Right cardiac atrium (tissue), 5 donors: ENCODE measurements at regions not wholly inside any gene's neighbourhood (a gene's known extent, or its start where the extent isn't known, plus 50 kb on each side); places are given as distances from the start of the nearest gene placed in this dataset.
"Not testable (repeated sequence)": the region's sequence is repeated elsewhere in the genome, so short reads cannot be mapped to it uniquely, and the experiment has no call there.

ENCODE experiments used
- ATAC-seq, 2 donors: fragments of 200-7000 bp; cut with Tn5 transposase; one replicate each; pipeline versions ENCODE4 v1.8.0 to v1.9.1; 2020; ENCODE audit warnings: moderate library complexity in 2 of 2, mild to moderate bottlenecking in 1 of 2
- DNase-seq, 3 donors: peaks; one replicate each; pipeline ENCODE4 v3.0.0-alpha.2; 2020
- H3K27ac ChIP-seq: one replicate; pipeline ENCODE4 v1.5.1; 2013; ENCODE audit warnings: mild to moderate bottlenecking, low read length, control low read depth, moderate library complexity
- H3K27me3 ChIP-seq: one replicate; pipeline ENCODE4 v1.6.1; 2013; ENCODE audit not compliant: control insufficient read depth, insufficient read depth
- H3K4me1 ChIP-seq: one replicate; pipeline ENCODE4 v1.6.1; 2013; ENCODE audit warnings: low read length; ENCODE audit not compliant: control insufficient read depth, insufficient read depth
- H3K4me3 ChIP-seq: one replicate; pipeline ENCODE4 v1.5.1; 2013; ENCODE audit warnings: low read length, control low read depth
- H3K9me3 ChIP-seq: one replicate; pipeline ENCODE4 v1.6.1; 2013; ENCODE audit warnings: low read length; ENCODE audit not compliant: control insufficient read depth
- WGBS: extraction: QIAGEN DNeasy Blood & Tissue Kit; methylation state at CpG from one replicate; pipeline ENCODE4 v1.1.7; 2013; 5-methylcytosine and 5-hydroxymethylcytosine counted together
- intact Hi-C, 4 donors: fragments of 100-400 bp; cut with DNase I; formaldehyde crosslinking; loops; one replicate each; pipeline versions ENCODE4 v1.11.0 to v1.14.0; 2022 to 2023
- donor health status: healthy with polysubstance abuse.
- donor health status: DM: no; HTN: yes; CAD: no.
- donor health status: DM: no; HTN: no; CAD: no.
- donor health status: DM: no; HTN: yes; CAD: no; lungs with severe emphysema.
- donor health status: DM: yes; HTN: yes; CAD: no.

DNA sequence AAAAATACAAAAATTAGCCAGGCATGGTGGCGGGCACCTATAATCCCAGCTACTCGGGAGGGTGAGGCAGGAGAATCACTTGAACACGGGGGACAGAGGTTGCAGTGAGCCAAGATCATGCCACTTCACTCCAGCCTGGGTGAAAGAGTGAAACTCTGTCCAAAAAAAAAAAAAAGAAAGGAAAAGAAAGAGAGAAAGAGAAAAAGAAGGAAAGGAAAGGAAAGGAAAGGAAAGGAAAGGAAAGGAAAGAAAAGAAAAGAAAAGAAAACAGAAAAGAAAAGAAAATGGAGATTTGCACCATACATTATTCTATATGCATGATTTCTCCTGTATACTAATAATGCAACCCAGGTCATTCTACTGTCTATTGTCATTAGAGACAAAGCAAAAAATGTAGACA, 421.5 kb downstream of the PCDH19 start:
- H3K4me1 ChIP-seq, ATAC-seq, H3K4me3 ChIP-seq, H3K27ac ChIP-seq, intact Hi-C loops, H3K27me3 ChIP-seq, DNase-seq, H3K9me3 ChIP-seq: not testable (repeated sequence)
- WGBS = 71% methylated on average over 3 of the region's 3 CpGs

DNA sequence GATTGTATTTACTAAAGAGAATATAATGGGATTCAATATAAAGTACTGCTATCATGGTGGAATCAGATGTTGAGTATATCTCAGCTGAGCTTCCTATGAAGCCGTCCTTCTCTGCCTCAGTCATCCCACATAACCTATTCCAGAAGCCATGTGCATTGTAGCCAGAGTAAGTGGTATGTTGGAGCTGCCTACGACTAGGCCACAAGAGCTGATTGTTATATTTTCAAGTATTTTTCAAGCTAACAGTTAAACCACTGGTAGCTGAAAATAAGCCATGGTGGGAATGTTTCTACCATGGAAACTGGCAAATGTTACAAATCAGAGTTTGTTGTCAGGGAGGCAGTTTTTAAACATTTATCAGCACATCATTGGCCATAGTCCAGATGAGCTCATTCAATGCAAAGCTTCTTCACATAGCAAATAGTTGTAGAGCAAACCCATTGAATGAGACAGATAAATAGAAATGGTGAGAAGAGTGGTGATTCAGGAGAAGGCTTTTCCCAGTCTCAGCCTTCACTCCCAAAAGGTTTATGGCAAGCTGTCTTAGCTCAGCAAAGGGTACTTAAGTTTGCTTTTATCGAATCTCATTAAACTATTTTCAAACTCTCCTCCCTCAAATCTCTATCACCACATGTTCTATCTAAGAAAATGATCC, 436.4 kb downstream of the PCDH19 start:
- H3K9me3 ChIP-seq = no peaks in the 10 kb centered on the region
- no peak overlapping the region for H3K4me3 ChIP-seq
- H3K4me1 ChIP-seq = no peaks in the 10 kb centered on the region
- no peak for ATAC-seq
- 66% methylated on average over 3 of the region's 3 CpGs for WGBS
- intact Hi-C loops = no loop called here
- DNase-seq = no peak
- no peaks in the 10 kb centered on the region for H3K27me3 ChIP-seq
- H3K27ac ChIP-seq = no peak overlapping the region

- DNase-seq (peak in 1 of 3 donors; percentile 24), ATAC-seq (no peak)
- no peak overlapping the region for H3K4me3 ChIP-seq
- 29% methylated on average over 15 of the region's 15 CpGs for WGBS
- H3K27me3 ChIP-seq = no peaks in the 10 kb centered on the region
- no peaks in the 10 kb centered on the region for H3K9me3 ChIP-seq
- H3K27ac ChIP-seq = no peak overlapping the region
- intact Hi-C loops = no loop called here
- H3K4me1 ChIP-seq = no peaks in the 10 kb centered on the region
These were observed 470.2 kb downstream of the PCDH19 start for GRCh38 chrX:99939883-99940232.

- intact Hi-C loops, H3K4me1 ChIP-seq, H3K4me3 ChIP-seq, H3K27ac ChIP-seq, H3K9me3 ChIP-seq, ATAC-seq, H3K27me3 ChIP-seq: not testable (repeated sequence)
- WGBS = 34% methylated on average over 29 of the region's 29 CpGs
- peak in 1 of 3 donors; percentile 19 for DNase-seq
These were observed 470.7 kb downstream of the PCDH19 start for GRCh38 chrX:99939206-99939882.

DNA sequence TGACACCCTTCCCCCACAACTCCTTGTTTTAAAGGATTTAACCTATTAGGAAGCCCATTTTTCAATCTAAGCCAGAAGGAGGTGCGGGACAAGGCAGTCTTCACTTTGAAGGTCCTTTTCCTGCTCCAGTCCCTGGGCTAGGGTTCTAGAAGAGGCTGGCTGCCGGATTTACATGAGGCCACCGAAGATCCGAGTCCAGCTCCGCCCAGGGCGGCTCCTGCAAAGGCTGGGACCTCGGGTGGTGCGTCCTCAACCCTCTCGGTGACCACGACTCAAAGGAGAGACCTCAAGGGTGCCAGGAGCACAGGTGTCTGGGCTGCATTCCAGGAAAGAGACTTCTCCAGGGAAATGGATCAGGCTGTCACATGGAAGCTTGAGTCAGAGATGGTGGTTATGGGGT, 471.6 kb downstream of the PCDH19 start:
- intact Hi-C loops = no loop called here
- no peaks in the 10 kb centered on the region for H3K4me1 ChIP-seq
- H3K9me3 ChIP-seq = no peaks in the 10 kb centered on the region
- H3K27ac ChIP-seq = no peak overlapping the region
- no peak overlapping the region for H3K4me3 ChIP-seq
- WGBS = 80% methylated on average over 10 of the region's 10 CpGs
- H3K27me3 ChIP-seq = no peaks in the 10 kb centered on the region
- ATAC-seq = no peak
- peak in 1 of 3 donors; percentile 28 for DNase-seq

DNA sequence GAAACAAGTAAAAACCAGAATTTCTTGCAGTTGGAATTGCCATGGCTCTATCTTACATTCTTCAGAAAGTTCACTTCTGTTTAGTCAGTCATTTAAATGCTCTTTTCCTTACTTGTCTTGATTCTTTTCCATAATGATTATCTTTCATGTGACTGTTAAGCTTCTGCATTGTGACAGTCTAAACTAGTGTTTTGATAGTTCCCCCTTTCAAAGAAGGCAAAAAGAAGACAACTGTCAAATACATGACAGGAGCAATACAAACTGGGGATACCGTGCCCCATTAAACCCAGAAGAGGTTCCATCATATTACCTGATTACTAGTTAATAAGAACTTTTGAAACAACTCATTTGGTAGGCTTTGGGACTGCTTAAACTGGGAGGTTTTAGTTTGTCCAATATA, 476.2 kb downstream of the PCDH19 start:
- Histone ChIP-seq H3K4me3 (no peak overlapping the region), H3K27me3 (no peaks in the 10 kb centered on the region), H3K4me1 (no peaks in the 10 kb centered on the region), H3K27ac (no peak overlapping the region), H3K9me3 (no peaks in the 10 kb centered on the region)
- 64% methylated on average over 1 of the region's 1 CpG for WGBS
- ATAC-seq = no peak
- intact Hi-C loops = no loop called here
- no peak for DNase-seq

DNA sequence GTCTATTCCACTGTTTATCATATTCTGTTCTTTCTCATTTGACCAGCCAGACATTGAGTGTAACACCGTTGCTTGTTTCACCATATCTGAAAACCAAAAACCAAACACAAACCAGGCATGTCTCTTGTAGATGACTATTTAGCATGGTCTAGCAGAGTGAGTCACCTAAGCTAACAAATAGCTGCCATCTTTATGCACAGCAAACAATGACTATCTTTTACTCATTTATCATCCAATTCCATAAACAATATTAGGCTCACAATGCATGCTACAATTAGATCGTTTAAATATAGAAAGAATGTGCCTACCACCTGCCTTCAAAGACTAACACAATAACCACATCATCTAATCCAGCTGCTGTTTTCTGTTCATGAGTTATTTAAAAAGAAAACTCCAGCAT, 495.4 kb downstream of the PCDH19 start:
- Histone ChIP-seq H3K27ac (no peak overlapping the region), H3K9me3 (no peaks in the 10 kb centered on the region), H3K4me1 (no peaks in the 10 kb centered on the region), H3K27me3 (no peaks in the 10 kb centered on the region), H3K4me3 (no peak overlapping the region)
- intact Hi-C loops = no loop called here
- WGBS = 68% methylated on average over 2 of the region's 2 CpGs
- ATAC-seq = no peak
- DNase-seq = no peak

DNA sequence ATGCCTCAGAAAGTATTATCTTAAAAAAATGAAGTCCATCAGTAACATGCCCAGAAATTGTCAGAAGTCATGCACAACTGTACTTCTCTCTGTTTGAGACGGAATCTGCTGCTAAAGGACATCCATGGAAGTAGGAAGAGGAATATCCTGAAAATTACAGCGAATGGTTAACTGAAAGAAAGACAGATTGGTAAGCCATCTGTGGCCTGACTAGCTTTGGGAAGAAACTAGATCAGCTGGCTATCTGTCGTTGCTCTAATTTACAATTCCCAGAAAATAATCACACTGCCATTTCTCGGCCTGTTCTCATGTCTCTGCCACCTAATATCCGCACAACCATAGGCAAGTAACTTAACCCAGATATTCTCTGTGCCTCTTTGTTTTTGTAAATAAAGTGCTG, 496.5 kb downstream of the PCDH19 start:
- no peaks in the 10 kb centered on the region for H3K9me3 ChIP-seq
- intact Hi-C loops = no loop called here
- no peak overlapping the region for H3K27ac ChIP-seq
- no peaks in the 10 kb centered on the region for H3K4me1 ChIP-seq
- H3K27me3 ChIP-seq = no peaks in the 10 kb centered on the region
- DNase-seq = no peak
- 67% methylated on average over 5 of the region's 5 CpGs for WGBS
- ATAC-seq = no peak
- H3K4me3 ChIP-seq = no peak overlapping the region

DNA sequence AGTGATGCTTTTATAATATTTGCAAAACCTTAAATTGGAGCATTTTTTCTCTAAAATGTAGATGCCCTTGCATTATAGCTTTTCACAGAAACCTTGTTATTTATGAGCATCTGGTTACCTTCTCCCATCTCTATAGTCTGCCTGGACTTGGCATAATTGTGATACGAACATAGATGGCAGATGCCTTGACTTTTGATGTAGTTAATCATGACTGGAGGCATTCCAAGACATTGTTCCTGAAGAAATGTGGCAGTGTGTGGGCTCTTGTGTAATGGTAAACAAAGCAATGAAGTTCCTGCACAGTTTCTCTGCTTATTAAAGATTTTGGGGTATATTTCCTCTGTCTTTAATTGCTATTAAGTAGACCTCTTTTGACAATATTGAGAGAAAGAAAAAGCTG, 500.1 kb downstream of the PCDH19 start:
- no peak for ATAC-seq

DNA sequence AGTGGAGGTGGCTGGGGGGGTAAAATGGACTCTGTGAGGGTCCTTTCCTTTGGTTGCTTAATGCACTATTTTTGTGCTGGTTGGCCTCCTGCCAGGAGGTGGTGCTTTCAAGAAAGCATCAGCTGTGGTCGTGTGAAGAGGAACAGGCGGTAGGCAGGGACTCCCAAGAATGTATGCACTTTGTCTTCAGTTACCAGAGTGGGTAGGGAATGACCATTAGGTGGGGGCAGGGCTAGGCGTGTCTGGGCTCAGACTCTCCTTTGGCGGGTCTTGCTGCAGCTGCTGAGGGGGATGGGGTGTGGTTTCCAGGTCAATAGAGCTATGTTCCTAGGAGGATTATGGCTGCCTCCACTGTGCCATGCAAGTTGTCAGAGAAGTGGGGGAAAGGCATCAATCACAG, 509.0 kb downstream of the PCDH19 start:
- intact Hi-C loops = no loop called here
- no peaks in the 10 kb centered on the region for H3K4me1 ChIP-seq
- H3K4me3 ChIP-seq = no peak overlapping the region
- DNase-seq (no peak), ATAC-seq (no peak)
- no peaks in the 10 kb centered on the region for H3K9me3 ChIP-seq
- H3K27ac ChIP-seq = no peak overlapping the region
- 63% methylated on average over 4 of the region's 4 CpGs for WGBS
- no peaks in the 10 kb centered on the region for H3K27me3 ChIP-seq

More for the DNA sequence above, 500.1 kb downstream of the PCDH19 start:
- intact Hi-C loops = no loop called here
- no peaks in the 10 kb centered on the region for H3K27me3 ChIP-seq
- no peak overlapping the region for H3K4me3 ChIP-seq
- DNase-seq = no peak
- no peaks in the 10 kb centered on the region for H3K4me1 ChIP-seq
- no peaks in the 10 kb centered on the region for H3K9me3 ChIP-seq
- 39% methylated on average over 1 of the region's 1 CpG for WGBS
- no peak overlapping the region for H3K27ac ChIP-seq

GRCh38 chrX:99887918-99888317, 522.2 kb downstream of the PCDH19 start:
- Histone ChIP-seq H3K27me3 (no peaks in the 10 kb centered on the region), H3K4me1 (no peaks in the 10 kb centered on the region), H3K27ac (no peak overlapping the region), H3K9me3 (no peaks in the 10 kb centered on the region), H3K4me3 (no peak overlapping the region)
- 89% methylated on average over 18 of the region's 18 CpGs for WGBS
- no peak for ATAC-seq
- intact Hi-C loops = no loop called here
- DNase-seq = peak in 1 of 3 donors; percentile 44

DNA sequence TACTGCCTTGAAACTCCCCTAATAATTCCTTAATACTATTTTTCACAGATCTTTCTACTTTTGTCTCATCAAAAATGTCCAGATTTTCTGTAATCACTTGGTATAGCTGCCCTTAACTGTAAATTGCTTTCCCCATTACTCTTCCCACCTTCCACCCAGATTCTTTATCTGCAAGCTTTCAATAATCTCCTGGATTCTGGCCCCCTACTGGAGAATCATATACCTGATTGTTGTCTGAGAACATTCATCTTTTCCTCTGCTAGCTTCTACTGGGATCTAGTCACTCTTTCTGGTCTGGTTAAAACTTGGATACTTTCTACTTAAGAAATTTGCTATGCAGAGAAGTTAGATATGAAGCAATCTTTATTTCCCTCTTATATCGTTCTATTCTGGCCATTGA, 552.6 kb downstream of the PCDH19 start:
- H3K27ac ChIP-seq = no peak overlapping the region
- 63% methylated on average over 1 of the region's 1 CpG for WGBS
- intact Hi-C loops = no loop called here
- no peak for DNase-seq
- no peak for ATAC-seq
- no peaks in the 10 kb centered on the region for H3K9me3 ChIP-seq
- H3K4me1 ChIP-seq = no peaks in the 10 kb centered on the region
- H3K4me3 ChIP-seq = no peak overlapping the region
- no peaks in the 10 kb centered on the region for H3K27me3 ChIP-seq
